AG09319 (cell line): ENCODE measurements at regions not wholly inside any gene's neighbourhood (a gene's known extent, or its start where the extent isn't known, plus 50 kb on each side); places are given as distances from the start of the nearest gene placed in this dataset.

ENCODE experiments used
- DNase-seq: peaks from one replicate; pipeline ENCODE4 v3.0.0-alpha.2; 2010; ENCODE audit warnings: low read depth; ENCODE audit errors: extremely low read depth
- CTCF ChIP-seq: IDR thresholded peaks from 2 replicates; pipeline ENCODE4 v1.5.1; 2011; ENCODE audit warnings: low read depth, mild to moderate bottlenecking, inconsistent platforms, low read length, moderate library complexity

- TF ChIP-seq CTCF: no peak
- no peak for DNase-seq
Measured at GRCh38 chr2:15737314-15738224, 145.9 kb downstream of the DDX1 start.

- TF ChIP-seq CTCF: no peak
- no peak for DNase-seq
Measured at GRCh38 chr2:15738225-15738546, 146.5 kb downstream of the DDX1 start.

- no peak for DNase-seq
- TF ChIP-seq CTCF: no peak
Measured at GRCh38 chr2:15738943-15739342, 147.3 kb downstream of the DDX1 start.

GRCh38 chr2:15744820-15745219 is 153.2 kb downstream of the DDX1 start:
- DNase-seq: no peak
- TF ChIP-seq CTCF: no peak

- no peak for TF ChIP-seq CTCF
- no peak for DNase-seq
Measured at GRCh38 chr2:15745350-15745749, 153.7 kb downstream of the DDX1 start.

GRCh38 chr2:15745907-15746702 is 154.4 kb downstream of the DDX1 start:
- TF ChIP-seq CTCF: no peak
- no peak for DNase-seq

- no peak for TF ChIP-seq CTCF
- no peak for DNase-seq
Measured at GRCh38 chr2:15746703-15747550, 155.3 kb downstream of the DDX1 start.
